ENCODE measurements at regions not wholly inside any gene's neighbourhood (a gene's known extent, or its start where the extent isn't known, plus 50 kb on each side); places are given as distances from the start of the nearest gene placed in this dataset.

DNA sequence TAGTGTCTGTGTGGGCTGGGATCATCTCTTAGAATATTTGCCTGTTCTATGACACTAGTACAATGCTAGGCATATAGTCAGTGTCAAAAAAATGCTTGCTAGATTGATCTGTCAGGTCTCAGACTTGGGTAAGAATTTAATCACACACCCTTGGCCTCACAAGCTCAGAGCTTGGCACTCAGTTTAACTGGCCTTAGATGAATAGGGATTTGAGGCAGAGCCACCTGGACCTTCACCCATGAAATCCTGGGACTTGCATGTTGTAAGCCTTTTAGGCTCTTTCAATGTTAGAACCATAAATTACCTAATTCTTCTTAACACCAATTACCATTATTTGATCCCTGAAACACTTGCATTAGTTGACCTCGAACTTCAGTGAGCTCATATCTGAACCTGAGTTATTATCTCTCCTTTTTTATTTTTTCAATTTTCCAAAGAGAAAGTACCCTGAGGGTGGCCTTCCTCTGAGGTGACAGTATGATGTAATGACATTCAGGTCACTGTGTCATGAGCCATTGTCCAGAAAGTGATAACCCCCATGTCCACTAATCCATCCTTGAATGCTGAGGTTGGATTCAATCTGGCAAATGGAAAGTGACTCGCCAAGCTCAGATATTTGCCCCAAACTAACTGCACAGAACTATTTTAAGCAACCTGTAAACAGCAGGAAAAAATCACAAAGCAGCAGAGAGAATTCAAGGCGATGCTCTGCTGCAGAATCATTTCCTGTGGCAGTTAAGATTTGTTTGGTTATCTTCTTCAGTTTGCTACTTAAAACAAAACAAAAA is 615.2 kb upstream of the NR2F2 start:
- H3K4me3 ChIP-seq (ENCODE audit: low read length): no peak overlapping the region
- TF ChIP-seq, protein P1, sequence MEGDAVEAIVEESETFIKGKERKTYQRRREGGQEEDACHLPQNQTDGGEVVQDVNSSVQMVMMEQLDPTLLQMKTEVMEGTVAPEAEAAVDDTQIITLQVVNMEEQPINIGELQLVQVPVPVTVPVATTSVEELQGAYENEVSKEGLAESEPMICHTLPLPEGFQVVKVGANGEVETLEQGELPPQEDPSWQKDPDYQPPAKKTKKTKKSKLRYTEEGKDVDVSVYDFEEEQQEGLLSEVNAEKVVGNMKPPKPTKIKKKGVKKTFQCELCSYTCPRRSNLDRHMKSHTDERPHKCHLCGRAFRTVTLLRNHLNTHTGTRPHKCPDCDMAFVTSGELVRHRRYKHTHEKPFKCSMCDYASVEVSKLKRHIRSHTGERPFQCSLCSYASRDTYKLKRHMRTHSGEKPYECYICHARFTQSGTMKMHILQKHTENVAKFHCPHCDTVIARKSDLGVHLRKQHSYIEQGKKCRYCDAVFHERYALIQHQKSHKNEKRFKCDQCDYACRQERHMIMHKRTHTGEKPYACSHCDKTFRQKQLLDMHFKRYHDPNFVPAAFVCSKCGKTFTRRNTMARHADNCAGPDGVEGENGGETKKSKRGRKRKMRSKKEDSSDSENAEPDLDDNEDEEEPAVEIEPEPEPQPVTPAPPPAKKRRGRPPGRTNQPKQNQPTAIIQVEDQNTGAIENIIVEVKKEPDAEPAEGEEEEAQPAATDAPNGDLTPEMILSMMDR (conservative IDR thresholded peaks at IDR 0.05; ENCODE audit: low read length): no peak
- DNase-seq (ENCODE audit: low read depth): no peak

DNA sequence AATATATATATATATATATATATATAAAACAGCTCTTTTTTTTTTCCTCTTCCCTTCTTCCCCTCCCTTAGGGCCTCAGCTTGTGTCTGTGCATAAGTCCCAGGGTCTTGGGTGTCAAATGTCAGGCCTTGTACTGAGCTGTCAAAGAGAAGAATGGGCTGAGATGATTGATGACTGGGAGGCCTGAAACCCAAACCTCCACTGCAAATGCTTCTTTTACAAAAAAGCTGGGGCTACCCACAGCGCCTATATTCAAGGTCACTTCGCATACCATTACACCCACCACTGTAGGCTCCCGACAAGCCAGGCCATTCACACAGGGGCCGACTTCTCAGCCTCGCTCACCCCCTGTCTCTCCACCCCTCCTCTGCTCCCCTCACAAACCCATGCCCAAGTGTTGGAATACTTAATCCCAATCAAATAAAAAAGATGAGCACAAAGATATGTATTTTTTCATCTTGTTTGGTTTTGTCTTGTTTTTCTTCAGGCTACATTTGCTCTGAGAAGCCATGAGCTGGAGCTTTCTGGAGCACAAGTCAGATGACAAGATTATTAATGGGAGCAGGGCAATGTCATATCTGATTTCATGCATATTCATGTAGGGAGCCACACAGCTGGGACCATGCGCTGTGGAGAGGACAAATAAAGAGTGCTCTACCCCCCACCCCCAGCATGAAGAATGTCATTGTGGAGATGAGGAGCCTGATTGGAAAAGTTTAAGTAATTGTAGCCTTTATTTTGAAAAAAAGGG is 614.4 kb upstream of the NR2F2 start:
- TF ChIP-seq, protein P1 (conservative IDR thresholded peaks at IDR 0.05; ENCODE audit: low read length): no peak
- no peak overlapping the region for H3K4me3 ChIP-seq (ENCODE audit: low read length)
- DNase-seq (ENCODE audit: low read depth): no peak

DNA sequence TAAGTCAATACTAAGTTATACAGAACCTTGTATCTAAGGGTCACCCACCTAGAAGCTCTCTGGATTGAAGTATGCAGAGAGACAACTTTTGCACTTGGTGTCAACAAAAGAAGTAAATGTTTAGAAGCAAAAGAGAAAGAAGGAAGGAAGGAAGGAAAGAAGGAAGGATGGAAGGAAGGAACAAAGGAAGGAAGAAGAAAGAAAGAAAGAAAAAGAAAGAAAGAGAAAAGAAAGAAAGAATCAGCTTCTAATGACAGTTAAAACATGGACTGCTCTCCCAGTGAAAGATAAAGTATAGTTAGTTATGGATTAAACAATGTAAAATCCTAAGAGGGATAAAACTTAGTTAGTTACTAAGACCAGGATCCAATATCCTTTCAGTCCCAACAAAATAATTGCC is 613.8 kb upstream of the NR2F2 start:
- TF ChIP-seq, protein P1 (conservative IDR thresholded peaks at IDR 0.05; ENCODE audit: low read length): no peak
- no peak for DNase-seq (ENCODE audit: low read depth)
- no peak overlapping the region for H3K4me3 ChIP-seq (ENCODE audit: low read length)

DNA sequence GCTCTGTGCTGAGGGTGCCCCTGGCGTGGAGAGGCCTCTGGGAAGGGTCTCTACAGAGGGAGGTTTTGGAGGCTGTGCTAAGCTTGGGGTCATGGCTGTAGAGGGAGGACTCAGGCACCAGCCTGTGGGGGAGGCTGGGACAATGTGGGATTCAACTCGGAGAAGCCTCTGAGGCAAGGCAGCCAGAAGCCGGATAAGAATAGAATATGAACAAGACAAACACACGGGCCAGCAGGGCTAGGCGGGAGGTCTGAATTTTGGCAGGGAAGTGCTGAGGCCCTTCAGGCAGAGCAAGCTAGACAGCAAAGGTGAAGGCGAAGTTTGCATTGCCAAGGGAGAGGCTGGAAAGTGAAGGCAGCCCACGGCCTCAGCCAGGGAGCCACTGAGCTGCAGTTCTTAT is 612.1 kb upstream of the NR2F2 start:
- no peak overlapping the region for H3K4me3 ChIP-seq (ENCODE audit: low read length)
- no peak for DNase-seq (ENCODE audit: low read depth)
- TF ChIP-seq, protein P1 (conservative IDR thresholded peaks at IDR 0.05; ENCODE audit: low read length): no peak

DNA sequence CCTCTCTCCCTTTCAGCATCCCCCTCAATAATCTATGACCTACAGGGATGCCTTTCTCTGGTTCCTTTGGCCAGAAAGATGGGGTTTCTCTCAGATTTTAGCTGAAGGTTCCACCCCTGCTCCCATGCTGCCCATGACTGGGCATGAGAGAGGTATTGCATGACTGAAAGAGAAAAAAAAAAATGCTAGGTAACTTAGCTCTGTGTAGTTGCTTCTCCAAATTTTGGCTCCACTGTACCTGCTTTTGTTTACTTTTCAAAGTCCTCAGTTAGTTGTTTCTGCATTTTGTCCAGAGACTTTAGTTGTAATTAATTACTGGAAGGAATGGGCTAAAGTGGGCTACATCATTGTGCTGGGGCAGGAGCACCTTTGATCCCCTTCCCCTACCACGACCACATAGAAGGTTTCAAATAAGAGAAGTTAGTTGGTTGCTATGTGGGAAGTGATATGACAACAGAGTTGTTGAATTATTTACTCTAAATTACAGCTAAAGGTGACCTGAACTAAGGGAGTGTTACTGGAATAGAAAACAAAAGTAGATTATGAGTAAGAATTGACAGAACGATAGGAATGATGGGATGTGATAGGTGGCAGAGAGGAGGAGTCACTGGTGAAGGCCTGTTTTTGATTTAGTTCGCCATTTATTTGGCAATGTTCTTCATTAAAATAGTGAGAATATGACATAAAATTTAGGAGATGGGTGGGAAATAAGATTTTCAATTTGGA is 605.4 kb upstream of the NR2F2 start:
- no peak overlapping the region for H3K4me3 ChIP-seq (ENCODE audit: low read length)
- no peak for DNase-seq (ENCODE audit: low read depth)
- TF ChIP-seq, protein P1 (conservative IDR thresholded peaks at IDR 0.05; ENCODE audit: low read length): no peak

DNA sequence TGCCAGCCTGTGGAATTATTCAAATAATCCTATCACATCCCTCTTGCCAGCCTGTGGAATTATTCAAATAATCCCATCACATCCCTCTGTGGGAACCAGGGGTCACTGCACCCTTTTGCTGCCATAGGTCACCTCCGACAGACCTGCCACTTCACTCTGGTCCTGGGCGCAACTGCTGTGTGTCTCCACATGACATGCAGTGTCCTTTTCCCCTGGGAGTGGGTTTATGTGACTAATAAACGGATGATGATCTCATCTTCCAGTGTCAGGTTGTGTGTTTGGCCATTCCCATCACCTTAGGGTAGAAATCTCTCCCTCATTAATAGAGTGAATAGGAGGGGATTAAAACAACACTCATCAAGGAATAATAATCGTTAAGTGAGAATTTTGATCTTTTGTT is 603.6 kb upstream of the NR2F2 start:
- DNase-seq (ENCODE audit: low read depth): no peak
- H3K4me3 ChIP-seq (ENCODE audit: low read length): no peak overlapping the region
- TF ChIP-seq, protein P1 (conservative IDR thresholded peaks at IDR 0.05; ENCODE audit: low read length): no peak

Measured in AG10803 (cell line).